NCI-H1417 treated with DMSO at 0.1 percent for 48 hours (cell line): ENCODE measurements at regions not wholly inside any gene's neighbourhood (a gene's known extent, or its start where the extent isn't known, plus 50 kb on each side); places are given as distances from the start of the nearest gene placed in this dataset.
"Not testable (repeated sequence)": the region's sequence is repeated elsewhere in the genome, so short reads cannot be mapped to it uniquely, and the experiment has no call there.

Source experiments
- DNase-seq: peaks from one replicate; lab custom pipeline; 2025; lab: John Stamatoyannopoulos, UW

GRCh38 chr2:395886-396285 lies 108.0 kb upstream of the ALKAL2 start:
- no peak for DNase-seq

- peak; percentile 49 for DNase-seq
These were observed 106.1 kb upstream of the ALKAL2 start for GRCh38 chr2:393711-394696.

DNA sequence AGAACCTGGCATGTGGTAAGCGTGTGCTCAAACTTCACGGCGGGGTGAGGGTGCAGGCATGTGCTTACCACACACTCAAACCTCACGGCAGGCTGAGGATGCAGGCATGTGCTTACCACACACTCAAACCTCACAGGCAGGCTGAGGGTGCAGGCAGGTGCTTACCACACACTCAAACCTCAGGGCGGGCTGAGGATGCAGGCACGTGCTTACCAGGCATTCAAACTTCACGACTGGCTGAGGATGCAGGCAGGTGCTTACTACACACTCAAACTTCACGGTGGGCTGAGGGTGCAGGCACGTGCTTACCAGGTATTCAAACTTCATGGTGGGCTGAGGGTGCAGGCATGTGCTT lies 105.0 kb upstream of the ALKAL2 start:
- no peak for DNase-seq

- no peak for DNase-seq
These were observed 104.5 kb upstream of the ALKAL2 start for GRCh38 chr2:392181-392925.

GRCh38 chr2:391696-392095 lies 103.8 kb upstream of the ALKAL2 start:
- DNase-seq = no peak

GRCh38 chr2:390959-391358 lies 103.1 kb upstream of the ALKAL2 start:
- no peak for DNase-seq

DNA sequence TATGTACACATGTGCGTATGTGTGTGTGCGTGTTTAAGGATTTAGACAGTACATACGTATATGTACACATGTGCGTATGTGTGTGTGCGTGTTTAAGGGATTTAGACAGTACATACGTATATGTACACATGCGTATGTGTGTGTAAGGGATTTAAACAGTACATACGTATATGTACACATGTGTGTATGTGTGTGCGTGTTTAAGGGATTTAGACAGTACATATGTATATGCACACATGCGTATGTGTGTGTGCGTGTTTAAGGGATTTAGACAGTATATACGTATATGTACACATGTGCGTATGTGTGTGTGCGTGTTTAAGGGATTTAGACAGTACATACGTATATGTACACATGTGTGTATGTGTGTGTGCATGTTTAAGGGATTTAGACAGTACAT lies 102.1 kb upstream of the ALKAL2 start:
- not testable (repeated sequence) for DNase-seq

DNA sequence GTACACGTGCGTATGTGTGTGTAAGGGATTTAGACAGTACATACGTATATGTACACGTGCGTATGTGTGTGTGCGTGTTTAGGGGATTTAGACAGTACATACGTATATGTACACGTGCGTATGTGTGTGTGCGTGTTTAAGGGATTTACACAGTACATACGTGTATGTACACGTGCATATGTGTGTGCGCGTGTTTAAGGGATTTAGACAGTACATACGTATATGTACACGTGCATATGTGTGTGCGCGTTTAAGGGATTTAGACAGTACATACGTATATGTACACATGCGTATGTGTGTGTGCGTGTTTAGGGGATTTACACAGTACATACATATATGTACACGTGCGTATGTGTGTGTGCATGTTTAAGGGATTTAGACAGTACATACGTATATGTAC lies 100.9 kb upstream of the ALKAL2 start:
- DNase-seq = not testable (repeated sequence)

GRCh38 chr2:387980-388421 lies 100.1 kb upstream of the ALKAL2 start:
- no peak for DNase-seq

- DNase-seq = no peak
These were observed 98.7 kb upstream of the ALKAL2 start for GRCh38 chr2:386406-387103.

- no peak for DNase-seq
These were observed 97.9 kb upstream of the ALKAL2 start for GRCh38 chr2:385785-386184.

DNA sequence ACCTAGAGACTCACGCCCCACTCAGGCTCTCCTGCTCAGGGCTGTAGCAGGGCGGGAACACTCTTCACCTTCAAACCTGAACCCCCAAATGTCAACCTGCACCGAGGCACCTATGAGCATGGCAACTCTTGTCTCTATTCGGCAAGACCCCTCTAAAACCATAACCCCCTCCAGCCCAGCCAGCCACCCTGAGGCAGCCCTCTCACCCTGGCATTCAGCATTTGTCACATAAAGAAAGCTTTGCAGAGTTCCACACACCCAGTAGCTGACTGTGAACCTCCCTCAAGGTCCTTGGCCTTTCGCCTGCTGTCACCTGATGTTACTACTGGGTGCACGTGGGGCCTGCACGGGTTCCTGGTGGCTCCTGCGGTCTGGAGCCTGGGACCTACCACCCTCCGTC lies 97.2 kb upstream of the ALKAL2 start:
- no peak for DNase-seq

DNA sequence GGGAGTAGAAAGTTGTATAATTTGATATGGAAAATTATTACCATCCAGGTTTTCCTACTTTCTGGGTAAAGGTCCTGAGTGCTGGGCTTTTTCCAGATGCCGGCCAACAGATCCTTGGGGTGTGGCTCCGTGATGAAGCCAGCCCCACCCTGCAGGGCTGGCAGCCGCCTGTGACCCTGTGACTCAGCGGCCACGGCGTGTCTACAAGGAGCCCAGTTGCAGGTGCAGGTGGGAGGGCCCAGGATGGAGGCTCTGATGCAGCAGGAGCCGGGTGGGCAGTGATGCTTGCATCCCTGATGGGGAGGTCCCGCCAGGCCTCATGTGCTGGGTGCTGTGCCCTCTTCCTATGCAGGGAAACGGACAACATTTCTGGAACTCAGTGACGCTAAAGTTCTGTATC lies 96.0 kb upstream of the ALKAL2 start:
- DNase-seq = no peak

GRCh38 chr2:383178-383577 lies 95.3 kb upstream of the ALKAL2 start:
- no peak for DNase-seq

GRCh38 chr2:382728-383022 lies 94.8 kb upstream of the ALKAL2 start:
- DNase-seq = no peak

DNA sequence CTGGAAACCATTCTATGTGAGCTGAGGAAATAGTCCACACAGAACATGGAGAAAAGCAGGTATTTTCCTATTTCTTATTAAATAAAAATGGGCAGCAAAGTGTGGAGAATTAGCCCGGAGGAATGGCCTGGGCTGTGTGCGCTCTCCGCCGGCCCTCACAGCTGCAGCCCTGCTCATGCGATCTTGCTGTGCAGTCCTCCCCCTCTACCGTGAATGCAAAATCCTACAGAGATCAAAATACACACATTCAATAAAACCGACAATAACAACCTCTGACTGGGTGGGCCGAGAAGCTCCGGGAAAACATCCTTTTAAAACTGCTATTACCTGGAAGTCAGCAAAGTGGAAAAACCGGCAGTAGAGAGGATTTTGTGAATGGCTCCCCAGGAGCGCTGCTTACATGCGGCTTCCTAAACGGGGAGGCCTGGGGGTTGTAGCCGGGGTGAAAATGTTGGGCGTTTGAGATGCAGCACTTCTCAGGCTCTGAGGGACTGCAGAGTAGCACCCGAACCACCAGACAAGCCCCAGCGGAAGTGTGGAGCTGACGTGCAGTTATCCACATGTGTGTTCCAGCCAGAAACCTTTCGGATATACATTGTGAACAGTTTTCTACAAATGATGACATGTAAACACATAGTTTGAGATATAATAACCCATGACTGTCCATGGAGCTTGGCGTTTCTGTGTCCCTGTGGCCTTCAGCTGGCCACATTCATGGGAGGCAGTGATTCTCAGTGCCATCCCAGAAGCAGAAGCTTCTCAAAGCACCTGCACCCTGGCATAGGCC lies 94.2 kb upstream of the ALKAL2 start:
- DNase-seq = no peak

- DNase-seq = no peak
These were observed 93.3 kb upstream of the ALKAL2 start for GRCh38 chr2:381181-381580.

DNA sequence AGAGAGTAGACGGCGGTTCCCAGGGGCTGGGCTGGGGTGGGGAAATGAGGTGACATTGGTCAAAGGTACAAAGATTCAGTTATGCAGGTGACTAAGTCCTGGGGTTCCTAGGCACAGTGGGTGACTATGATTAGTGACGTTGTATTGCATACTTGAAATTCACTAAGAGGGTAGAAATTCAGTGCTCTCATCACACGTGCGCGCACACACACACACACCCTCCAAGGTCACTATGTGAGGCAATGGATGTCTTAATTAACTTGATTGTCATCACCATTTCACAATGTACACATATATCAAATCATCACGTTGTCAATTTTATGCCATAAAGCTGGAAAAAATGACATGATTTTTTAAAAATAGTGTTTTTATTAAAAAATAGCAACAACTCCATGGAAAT lies 92.9 kb upstream of the ALKAL2 start:
- no peak for DNase-seq

DNA sequence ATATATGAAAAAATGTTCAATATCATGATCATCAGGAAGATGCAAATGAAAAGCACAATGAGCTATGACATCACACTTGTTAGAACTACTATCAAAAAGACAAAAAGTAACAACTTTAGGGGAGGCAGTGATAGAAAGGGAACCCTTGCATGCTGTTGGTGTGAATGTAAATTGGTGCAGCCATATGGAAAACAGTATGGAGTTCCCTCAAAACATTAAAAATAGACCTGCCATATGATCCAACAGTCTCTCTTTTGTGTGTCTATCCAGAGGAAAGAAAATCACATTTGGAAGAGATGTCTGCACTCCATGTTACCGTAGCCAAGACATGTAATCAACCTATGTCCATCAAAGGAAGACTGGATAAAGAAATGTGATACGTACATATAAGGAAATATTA lies 92.3 kb upstream of the ALKAL2 start:
- DNase-seq = no peak

- DNase-seq = no peak
These were observed 91.9 kb upstream of the ALKAL2 start for GRCh38 chr2:379778-380177.

- DNase-seq = no peak
These were observed 90.5 kb upstream of the ALKAL2 start for GRCh38 chr2:378364-378763.

- DNase-seq = no peak
These were observed 89.5 kb upstream of the ALKAL2 start for GRCh38 chr2:377414-377813.
